GM12892 (cell line): ENCODE measurements at regions not wholly inside any gene's neighbourhood (a gene's known extent, or its start where the extent isn't known, plus 50 kb on each side); places are given as distances from the start of the nearest gene placed in this dataset.

ENCODE experiments used
- POLR2A ChIP-seq: IDR thresholded peaks from 2 replicates; pipeline ENCODE4 v1.6.1; 2011; ENCODE audit warnings: low read depth, low read length, control low read depth
- POLR2AphosphoS5 ChIP-seq: IDR thresholded peaks from 2 replicates; pipeline ENCODE4 v1.6.1; 2011; ENCODE audit warnings: low read depth, low read length, control low read depth
- TAF1 ChIP-seq: IDR thresholded peaks from 2 replicates; pipeline ENCODE4 v1.6.1; 2011; ENCODE audit warnings: low read depth, mild to moderate bottlenecking, control low read depth, low read length, borderline replicate concordance

DNA sequence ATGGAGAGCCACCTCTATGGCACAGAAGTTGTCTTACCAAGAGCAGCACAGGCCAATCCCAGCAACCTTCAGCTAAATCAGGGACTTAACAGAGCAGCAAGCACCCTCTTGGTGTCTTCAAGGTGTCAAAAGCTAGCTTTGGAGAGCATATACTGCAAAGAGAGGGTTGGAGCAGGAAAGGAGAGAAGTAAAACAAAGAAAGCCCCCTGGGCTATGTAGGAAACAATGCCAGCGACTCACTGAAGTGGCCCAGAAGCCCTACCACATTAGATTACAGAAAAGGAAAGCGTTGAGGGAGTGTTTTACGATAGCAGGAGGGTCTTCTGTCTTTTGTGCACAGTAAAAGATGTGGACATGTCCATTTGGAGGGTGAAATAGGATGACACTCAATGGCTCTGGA, 233.4 kb downstream of the MREG start:
- TF ChIP-seq TAF1 (no peak), POLR2A (no peak), POLR2AphosphoS5 (no peak)
